ENCODE measurements at regions not wholly inside any gene's neighbourhood (a gene's known extent, or its start where the extent isn't known, plus 50 kb on each side); places are given as distances from the start of the nearest gene placed in this dataset.

DNA sequence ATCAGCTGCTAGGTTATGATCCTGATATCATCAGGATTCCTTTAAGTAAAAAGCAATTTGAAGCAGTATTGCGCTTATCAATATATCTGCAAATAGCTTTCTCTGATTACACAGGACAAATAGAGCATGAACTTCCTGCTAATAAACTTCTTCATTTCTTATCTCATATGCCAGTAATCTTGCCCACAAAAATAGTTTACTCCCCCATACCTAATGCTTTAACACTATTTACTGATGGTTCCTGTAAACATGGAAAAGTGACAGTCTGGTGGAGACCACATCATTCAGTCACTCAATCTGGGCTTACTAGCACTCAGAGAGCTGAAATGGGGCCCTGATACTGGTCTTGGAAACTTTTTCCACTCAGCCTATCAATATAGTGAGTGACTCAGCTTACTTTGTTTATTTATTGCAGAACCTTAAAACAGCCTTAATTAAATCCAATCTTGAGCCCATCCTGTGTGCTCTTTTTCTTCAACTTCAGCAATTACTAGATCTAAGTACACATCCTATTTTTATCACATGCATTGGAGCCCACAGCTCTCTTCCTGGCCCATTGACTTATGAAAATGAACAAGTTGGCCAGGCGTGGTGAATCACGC, 1464.3 kb downstream of the UQCRFS1 start:
- Histone ChIP-seq H3K9ac (ENCODE audit: low read depth, low read length, poor library complexity, severe bottlenecking) (no peak overlapping the region), H3K36me3 (ENCODE audit: insufficient read depth, low read length) (no peaks in the 10 kb centered on the region), H3K27me3 (ENCODE audit: insufficient read depth, low read length, poor library complexity, severe bottlenecking) (no peaks in the 10 kb centered on the region), H2AFZ (ENCODE audit: low read length) (no peak overlapping the region), H3K9me3 (ENCODE audit: insufficient read depth, low read depth, low read length) (no peaks in the 10 kb centered on the region; the same call in 1 of the 2 replicates), H3K4me2 (ENCODE audit: low read depth, low read length, poor library complexity, severe bottlenecking) (no peak overlapping the region), H3K9me2 (replicated peaks; ENCODE audit: low read depth, low read length) (no peaks in the 10 kb centered on the region), H3K4me3 (ENCODE audit: low read length, poor library complexity, severe bottlenecking) (no peak overlapping the region), H3K79me2 (ENCODE audit: insufficient read depth, low read length) (no peaks in the 10 kb centered on the region), H4K20me1 (ENCODE audit: insufficient read depth, low read length, poor library complexity, severe bottlenecking) (no peaks in the 10 kb centered on the region), H3K4me1 (ENCODE audit: insufficient read depth, low read length, poor library complexity, severe bottlenecking) (no peaks in the 10 kb centered on the region), H3F3A (ENCODE audit: low read depth) (no peaks in the 10 kb centered on the region)
- no peak for TF ChIP-seq EZH2phosphoT487 (IDR thresholded peaks at IDR 0.05; ENCODE audit: borderline replicate concordance)
- TF ChIP-seq, protein P1, sequence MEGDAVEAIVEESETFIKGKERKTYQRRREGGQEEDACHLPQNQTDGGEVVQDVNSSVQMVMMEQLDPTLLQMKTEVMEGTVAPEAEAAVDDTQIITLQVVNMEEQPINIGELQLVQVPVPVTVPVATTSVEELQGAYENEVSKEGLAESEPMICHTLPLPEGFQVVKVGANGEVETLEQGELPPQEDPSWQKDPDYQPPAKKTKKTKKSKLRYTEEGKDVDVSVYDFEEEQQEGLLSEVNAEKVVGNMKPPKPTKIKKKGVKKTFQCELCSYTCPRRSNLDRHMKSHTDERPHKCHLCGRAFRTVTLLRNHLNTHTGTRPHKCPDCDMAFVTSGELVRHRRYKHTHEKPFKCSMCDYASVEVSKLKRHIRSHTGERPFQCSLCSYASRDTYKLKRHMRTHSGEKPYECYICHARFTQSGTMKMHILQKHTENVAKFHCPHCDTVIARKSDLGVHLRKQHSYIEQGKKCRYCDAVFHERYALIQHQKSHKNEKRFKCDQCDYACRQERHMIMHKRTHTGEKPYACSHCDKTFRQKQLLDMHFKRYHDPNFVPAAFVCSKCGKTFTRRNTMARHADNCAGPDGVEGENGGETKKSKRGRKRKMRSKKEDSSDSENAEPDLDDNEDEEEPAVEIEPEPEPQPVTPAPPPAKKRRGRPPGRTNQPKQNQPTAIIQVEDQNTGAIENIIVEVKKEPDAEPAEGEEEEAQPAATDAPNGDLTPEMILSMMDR (conservative IDR thresholded peaks at IDR 0.05; ENCODE audit: low read length): no peak

DNA sequence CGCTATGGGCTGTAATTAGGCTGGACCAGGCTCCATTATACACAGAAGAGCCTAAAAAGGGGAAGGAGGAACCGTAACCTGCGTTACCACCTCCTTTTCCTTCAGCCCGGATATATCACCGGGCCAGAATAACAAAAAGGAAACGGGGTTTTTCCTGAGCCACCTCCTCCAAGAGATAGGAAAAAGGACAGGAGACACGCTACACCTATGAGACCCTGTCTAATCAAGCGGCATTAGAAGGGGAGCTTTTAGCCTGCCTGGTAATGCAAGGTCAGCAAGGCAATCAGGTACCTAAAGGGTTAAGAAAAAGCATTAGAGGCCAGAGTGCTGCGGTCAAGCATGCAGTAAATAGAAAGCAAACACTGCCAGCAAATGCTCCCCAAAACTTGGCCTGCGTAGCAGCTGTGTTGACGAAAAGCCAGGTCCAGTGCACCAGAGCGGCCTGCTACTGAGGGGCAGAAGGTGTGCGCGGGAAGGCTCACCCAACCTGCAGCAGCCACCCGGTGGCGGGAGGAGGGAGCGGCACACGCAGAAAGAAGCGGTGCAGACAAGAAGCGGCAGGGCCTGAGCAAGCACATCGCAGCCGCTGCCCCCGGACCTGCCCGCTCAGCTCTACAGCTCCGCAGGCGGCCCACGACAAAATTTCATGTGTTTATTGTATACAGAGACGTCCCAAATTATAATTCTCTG, 1466.1 kb downstream of the UQCRFS1 start:
- no peak overlapping the region for H3K4me2 ChIP-seq (ENCODE audit: low read depth, low read length, poor library complexity, severe bottlenecking)
- H2AFZ ChIP-seq (ENCODE audit: low read length): no peak overlapping the region
- H3K36me3 ChIP-seq (ENCODE audit: insufficient read depth, low read length): no peaks in the 10 kb centered on the region
- H3K9ac ChIP-seq (ENCODE audit: low read depth, low read length, poor library complexity, severe bottlenecking): no peak overlapping the region
- no peaks in the 10 kb centered on the region for H3K9me3 ChIP-seq (ENCODE audit: insufficient read depth, low read depth, low read length)
- TF ChIP-seq, protein P1 (conservative IDR thresholded peaks at IDR 0.05; ENCODE audit: low read length): no peak
- no peak for TF ChIP-seq EZH2phosphoT487 (IDR thresholded peaks at IDR 0.05; ENCODE audit: borderline replicate concordance)
- no peaks in the 10 kb centered on the region for H3F3A ChIP-seq (ENCODE audit: low read depth)
- H3K9me2 ChIP-seq (replicated peaks; ENCODE audit: low read depth, low read length): no peaks in the 10 kb centered on the region
- H3K4me3 ChIP-seq (ENCODE audit: low read length, poor library complexity, severe bottlenecking): no peak overlapping the region
- no peaks in the 10 kb centered on the region for H4K20me1 ChIP-seq (ENCODE audit: insufficient read depth, low read length, poor library complexity, severe bottlenecking)
- no peaks in the 10 kb centered on the region for H3K79me2 ChIP-seq (ENCODE audit: insufficient read depth, low read length)
- H3K27me3 ChIP-seq (ENCODE audit: insufficient read depth, low read length, poor library complexity, severe bottlenecking): no peaks in the 10 kb centered on the region
- H3K4me1 ChIP-seq (ENCODE audit: insufficient read depth, low read length, poor library complexity, severe bottlenecking): no peaks in the 10 kb centered on the region

DNA sequence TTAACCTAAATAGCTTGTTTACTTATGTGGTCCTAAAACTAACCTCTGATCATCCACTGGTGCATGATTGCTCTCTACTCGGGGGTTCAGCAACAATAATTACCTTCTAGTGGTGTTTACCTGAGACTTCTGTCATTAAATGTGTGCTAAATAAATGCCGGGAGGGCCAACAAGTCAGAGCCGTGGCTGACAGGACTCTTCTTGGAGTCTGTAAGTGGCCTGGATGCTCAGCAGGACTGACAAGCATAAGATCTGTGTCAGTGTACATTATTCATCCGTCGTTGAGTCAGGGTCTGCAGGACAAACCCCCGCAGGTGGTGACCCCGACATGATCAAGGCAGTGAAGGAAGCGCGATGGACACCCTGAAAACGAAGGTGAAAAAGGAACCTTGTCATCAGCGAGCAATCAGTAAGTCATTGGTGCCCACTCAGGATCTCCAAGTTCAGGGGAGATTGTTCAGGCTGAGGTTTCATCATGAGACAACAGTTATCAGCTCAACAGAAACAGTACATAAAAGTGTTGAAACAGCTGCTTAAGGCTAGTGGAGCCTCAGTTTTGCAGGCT, 1466.9 kb downstream of the UQCRFS1 start:
- no peak overlapping the region for H3K4me2 ChIP-seq (ENCODE audit: low read depth, low read length, poor library complexity, severe bottlenecking)
- no peaks in the 10 kb centered on the region for H3K4me1 ChIP-seq (ENCODE audit: insufficient read depth, low read length, poor library complexity, severe bottlenecking)
- H3K36me3 ChIP-seq (ENCODE audit: insufficient read depth, low read length): no peaks in the 10 kb centered on the region
- H3K27me3 ChIP-seq (ENCODE audit: insufficient read depth, low read length, poor library complexity, severe bottlenecking): no peaks in the 10 kb centered on the region
- no peaks in the 10 kb centered on the region for H3F3A ChIP-seq (ENCODE audit: low read depth)
- no peak overlapping the region for H3K4me3 ChIP-seq (ENCODE audit: low read length, poor library complexity, severe bottlenecking)
- H3K9me2 ChIP-seq (replicated peaks; ENCODE audit: low read depth, low read length): no peaks in the 10 kb centered on the region
- no peaks in the 10 kb centered on the region for H4K20me1 ChIP-seq (ENCODE audit: insufficient read depth, low read length, poor library complexity, severe bottlenecking)
- H2AFZ ChIP-seq (ENCODE audit: low read length): no peak overlapping the region
- TF ChIP-seq, protein P1 (conservative IDR thresholded peaks at IDR 0.05; ENCODE audit: low read length): no peak
- TF ChIP-seq EZH2phosphoT487 (IDR thresholded peaks at IDR 0.05; ENCODE audit: borderline replicate concordance): no peak
- H3K9ac ChIP-seq (ENCODE audit: low read depth, low read length, poor library complexity, severe bottlenecking): no peak overlapping the region
- no peaks in the 10 kb centered on the region for H3K79me2 ChIP-seq (ENCODE audit: insufficient read depth, low read length)
- no peaks in the 10 kb centered on the region for H3K9me3 ChIP-seq (ENCODE audit: insufficient read depth, low read depth, low read length)

Measured in Loucy (cell line).